Peyer's patch (tissue), 2 donors: ENCODE measurements at regions not wholly inside any gene's neighbourhood (a gene's known extent, or its start where the extent isn't known, plus 50 kb on each side); places are given as distances from the start of the nearest gene placed in this dataset.

ENCODE experiments used
- small RNA-seq, 2 donors: library from RNA; depleted of rRNA; stranded (forward); fragments of <200 nt; gene quantifications; one replicate each; pipeline ENCODE3, GENCODE V24; 2016

Small RNA genes lying in the stretch of these regions (small RNA-seq; reads per million reads assigned to genes)
- 0 reads per million in 2 donors for gene AC138701.2
- gene IGHD1OR15-1A, result 0 reads per million in 2 donors
- gene IGHD2OR15-2A, result 0 reads per million in 2 donors
- gene IGHD3OR15-3A, result 0 reads per million in 2 donors
- 0 reads per million in 2 donors for gene IGHD4OR15-4A
- 0 reads per million in 2 donors for gene IGHD5OR15-5A
- 0 reads per million in 2 donors for gene RN7SL584P
- 0 reads per million in 2 donors for gene RNU6-978P
